ENCODE measurements at regions not wholly inside any gene's neighbourhood (a gene's known extent, or its start where the extent isn't known, plus 50 kb on each side); places are given as distances from the start of the nearest gene placed in this dataset.

- no peaks in the 10 kb centered on the region for H3K27me3 ChIP-seq (ENCODE audit: low read depth)
- intact Hi-C loops (cut with micrococcal nuclease), result no loop called here
- H3K9me3 ChIP-seq (replicated peaks), result no peaks in the 10 kb centered on the region
- TF ChIP-seq, protein P1, sequence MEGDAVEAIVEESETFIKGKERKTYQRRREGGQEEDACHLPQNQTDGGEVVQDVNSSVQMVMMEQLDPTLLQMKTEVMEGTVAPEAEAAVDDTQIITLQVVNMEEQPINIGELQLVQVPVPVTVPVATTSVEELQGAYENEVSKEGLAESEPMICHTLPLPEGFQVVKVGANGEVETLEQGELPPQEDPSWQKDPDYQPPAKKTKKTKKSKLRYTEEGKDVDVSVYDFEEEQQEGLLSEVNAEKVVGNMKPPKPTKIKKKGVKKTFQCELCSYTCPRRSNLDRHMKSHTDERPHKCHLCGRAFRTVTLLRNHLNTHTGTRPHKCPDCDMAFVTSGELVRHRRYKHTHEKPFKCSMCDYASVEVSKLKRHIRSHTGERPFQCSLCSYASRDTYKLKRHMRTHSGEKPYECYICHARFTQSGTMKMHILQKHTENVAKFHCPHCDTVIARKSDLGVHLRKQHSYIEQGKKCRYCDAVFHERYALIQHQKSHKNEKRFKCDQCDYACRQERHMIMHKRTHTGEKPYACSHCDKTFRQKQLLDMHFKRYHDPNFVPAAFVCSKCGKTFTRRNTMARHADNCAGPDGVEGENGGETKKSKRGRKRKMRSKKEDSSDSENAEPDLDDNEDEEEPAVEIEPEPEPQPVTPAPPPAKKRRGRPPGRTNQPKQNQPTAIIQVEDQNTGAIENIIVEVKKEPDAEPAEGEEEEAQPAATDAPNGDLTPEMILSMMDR (IDR thresholded peaks at IDR 0.05; ENCODE audit: borderline replicate concordance), result no peak
- DNase-seq, result no peak
- H3K27ac ChIP-seq (replicated peaks), result no peak overlapping the region
- no peaks in the 10 kb centered on the region for H3K4me1 ChIP-seq
- H3K36me3 ChIP-seq, result no peaks in the 10 kb centered on the region
- H3K4me3 ChIP-seq, result no peak overlapping the region
Measured at GRCh38 chrX:84710611-84711010, 208.4 kb upstream of the HDX start.

DNA sequence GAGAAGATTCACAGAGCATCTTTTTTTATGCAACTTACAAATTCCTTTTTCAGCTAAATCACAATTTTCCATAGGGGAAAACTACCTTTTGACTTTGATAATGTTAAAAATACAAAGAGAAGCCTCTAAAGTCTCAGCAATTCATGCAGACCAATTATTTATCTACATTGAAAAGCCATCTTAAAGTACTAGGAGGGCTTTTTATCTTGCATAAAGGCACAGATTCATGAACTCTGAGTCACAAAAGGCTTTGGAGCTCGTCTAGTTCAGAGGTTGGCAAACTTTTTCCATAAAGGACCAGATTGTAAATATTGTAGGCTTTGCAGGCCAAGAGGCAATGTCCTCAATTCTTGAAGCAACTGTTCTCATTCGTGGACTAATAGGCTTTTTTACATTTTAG lies 210.4 kb upstream of the HDX start:
- no peak for DNase-seq
- Histone ChIP-seq H3K9me3 (replicated peaks) (no peaks in the 10 kb centered on the region), H3K27ac (replicated peaks) (no peak overlapping the region), H3K36me3 (no peaks in the 10 kb centered on the region), H3K4me3 (no peak overlapping the region), H3K27me3 (ENCODE audit: low read depth) (no peaks in the 10 kb centered on the region), H3K4me1 (no peaks in the 10 kb centered on the region)
- intact Hi-C loops (cut with micrococcal nuclease), result no loop called here
- TF ChIP-seq, protein P1 (IDR thresholded peaks at IDR 0.05; ENCODE audit: borderline replicate concordance), result no peak

DNA sequence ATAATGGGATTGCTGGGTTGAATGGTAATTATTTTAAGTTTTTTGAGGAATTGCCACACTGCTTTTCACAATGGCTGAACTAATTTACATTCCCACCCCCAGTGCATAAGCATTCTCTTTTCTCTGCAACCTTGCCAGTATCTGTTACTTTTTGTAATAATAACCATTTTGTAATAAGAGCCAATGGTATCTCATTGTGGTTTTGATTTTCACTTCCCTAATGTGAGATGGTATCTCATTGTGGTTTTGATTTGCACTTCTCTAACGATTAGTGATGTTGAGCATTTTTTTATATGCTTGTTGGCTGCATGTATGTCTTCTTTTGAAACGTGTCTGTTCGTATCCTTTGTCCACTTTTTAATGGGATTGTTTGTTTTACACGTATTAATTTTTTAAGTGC lies 213.1 kb upstream of the HDX start:
- H3K4me1 ChIP-seq, result no peaks in the 10 kb centered on the region
- H3K9me3 ChIP-seq (replicated peaks), result no peaks in the 10 kb centered on the region
- H3K27me3 ChIP-seq (ENCODE audit: low read depth), result no peaks in the 10 kb centered on the region
- H3K4me3 ChIP-seq, result no peak overlapping the region
- intact Hi-C loops (cut with micrococcal nuclease), result no loop called here
- H3K36me3 ChIP-seq, result no peaks in the 10 kb centered on the region
- no peak for DNase-seq
- no peak overlapping the region for H3K27ac ChIP-seq (replicated peaks)
- TF ChIP-seq, protein P1 (IDR thresholded peaks at IDR 0.05; ENCODE audit: borderline replicate concordance), result no peak

- TF ChIP-seq, protein P1 (IDR thresholded peaks at IDR 0.05; ENCODE audit: borderline replicate concordance), result no peak
- H3K36me3 ChIP-seq, result no peaks in the 10 kb centered on the region
- intact Hi-C loops (cut with micrococcal nuclease), result no loop called here
- H3K27ac ChIP-seq (replicated peaks), result no peak overlapping the region
- no peaks in the 10 kb centered on the region for H3K9me3 ChIP-seq (replicated peaks)
- DNase-seq, result no peak
- H3K4me3 ChIP-seq, result no peak overlapping the region
- H3K27me3 ChIP-seq (ENCODE audit: low read depth), result no peaks in the 10 kb centered on the region
- H3K4me1 ChIP-seq, result no peaks in the 10 kb centered on the region
Measured at GRCh38 chrX:84717343-84717742, 215.1 kb upstream of the HDX start.

- DNase-seq, result no peak
- H3K4me3 ChIP-seq, result no peak overlapping the region
- intact Hi-C loops (cut with micrococcal nuclease), result no loop called here
- no peaks in the 10 kb centered on the region for H3K9me3 ChIP-seq (replicated peaks)
- H3K36me3 ChIP-seq, result no peaks in the 10 kb centered on the region
- TF ChIP-seq, protein P1 (IDR thresholded peaks at IDR 0.05; ENCODE audit: borderline replicate concordance), result no peak
- H3K27me3 ChIP-seq (ENCODE audit: low read depth), result no peaks in the 10 kb centered on the region
- no peak overlapping the region for H3K27ac ChIP-seq (replicated peaks)
- no peaks in the 10 kb centered on the region for H3K4me1 ChIP-seq
Measured at GRCh38 chrX:84721416-84721815, 219.2 kb upstream of the HDX start.

DNA sequence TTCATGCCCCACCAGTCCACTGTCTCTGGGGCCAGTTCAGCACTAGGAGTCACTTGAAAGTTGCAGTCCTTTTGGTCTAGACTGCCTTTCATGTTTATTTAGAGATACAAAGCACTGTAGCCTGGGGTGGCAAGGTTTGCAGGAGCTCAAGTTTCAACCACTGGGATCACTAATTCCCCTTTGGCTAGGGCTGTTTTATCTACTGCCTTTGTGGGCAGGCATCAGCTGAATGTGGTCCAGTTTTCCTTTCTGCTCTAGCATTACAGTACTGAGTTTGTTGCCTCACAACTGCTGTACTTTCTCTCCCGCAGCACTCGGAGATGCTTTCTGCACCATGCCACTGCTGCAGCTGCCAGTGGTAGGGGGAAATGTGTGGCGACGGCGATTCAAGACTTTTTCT lies 222.3 kb upstream of the HDX start:
- TF ChIP-seq, protein P1 (IDR thresholded peaks at IDR 0.05; ENCODE audit: borderline replicate concordance), result no peak
- Histone ChIP-seq H3K9me3 (replicated peaks) (no peaks in the 10 kb centered on the region), H3K4me1 (no peaks in the 10 kb centered on the region), H3K27ac (replicated peaks) (no peak overlapping the region), H3K4me3 (no peak overlapping the region), H3K36me3 (no peaks in the 10 kb centered on the region), H3K27me3 (ENCODE audit: low read depth) (no peaks in the 10 kb centered on the region)
- no peak for DNase-seq
- intact Hi-C loops (cut with micrococcal nuclease), result no loop called here
